ENCODE measurements at regions not wholly inside any gene's neighbourhood (a gene's known extent, or its start where the extent isn't known, plus 50 kb on each side); places are given as distances from the start of the nearest gene placed in this dataset.

DNA sequence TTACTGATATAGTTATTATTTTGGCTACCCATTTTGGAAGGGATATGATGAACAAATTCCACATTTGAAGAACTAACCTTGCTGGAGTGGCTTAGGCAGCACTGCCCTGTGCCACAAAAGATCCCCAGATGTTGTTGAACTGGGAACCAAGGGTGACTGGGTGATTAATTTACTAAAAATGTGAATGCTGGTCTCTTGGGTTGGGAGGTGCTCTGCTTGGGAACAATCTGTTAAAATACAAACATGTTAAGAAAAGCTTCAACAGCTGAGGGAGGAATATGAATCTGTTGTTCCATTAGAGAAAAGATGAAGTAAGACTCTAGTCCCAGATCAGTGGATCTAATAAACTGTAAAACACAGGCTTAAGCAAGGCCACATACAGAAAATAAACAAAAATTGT lies 1860.1 kb downstream of the SUCLG1 start:
- intact Hi-C loops (cut with micrococcal nuclease), result no loop called here
- DNase-seq, result no peak
- peaks cover 4% of the 10 kb centered on the region for H3K9me3 Mint-ChIP-seq
- H3K27me3 Mint-ChIP-seq, result no peaks in the 10 kb centered on the region
- H3K36me3 Mint-ChIP-seq (ENCODE audit: low read depth), result no peaks in the 10 kb centered on the region
- H3K4me1 Mint-ChIP-seq, result no peaks in the 10 kb centered on the region
- H3K27ac Mint-ChIP-seq, result no peak overlapping the region
- no peak overlapping the region for H3K4me3 Mint-ChIP-seq

GRCh38 chr2:82596581-82596980 lies 1862.5 kb downstream of the SUCLG1 start:
- Mint-ChIP-seq H3K27me3 (no peaks in the 10 kb centered on the region), H3K27ac (no peak overlapping the region), H3K4me1 (no peaks in the 10 kb centered on the region)

GRCh38 chr2:82591718-82592117 lies 1867.4 kb downstream of the SUCLG1 start:
- Mint-ChIP-seq H3K4me1 (no peaks in the 10 kb centered on the region), H3K27ac (no peak overlapping the region), H3K4me3 (no peak overlapping the region), H3K27me3 (no peaks in the 10 kb centered on the region), H3K9me3 (peaks cover 4% of the 10 kb centered on the region), H3K36me3 (ENCODE audit: low read depth) (no peaks in the 10 kb centered on the region)
- DNase-seq, result no peak
- intact Hi-C loops (cut with micrococcal nuclease), result no loop called here

More at GRCh38 chr2:82596581-82596980, 1862.5 kb downstream of the SUCLG1 start:
- H3K36me3 Mint-ChIP-seq (ENCODE audit: low read depth), result no peaks in the 10 kb centered on the region
- intact Hi-C loops (cut with micrococcal nuclease), result no loop called here
- peaks cover 4% of the 10 kb centered on the region for H3K9me3 Mint-ChIP-seq
- H3K4me3 Mint-ChIP-seq, result no peak overlapping the region
- DNase-seq, result no peak

- Mint-ChIP-seq H3K27ac (no peak overlapping the region), H3K4me1 (no peaks in the 10 kb centered on the region), H3K27me3 (no peaks in the 10 kb centered on the region), H3K9me3 (peaks cover 3% of the 10 kb centered on the region), H3K36me3 (ENCODE audit: low read depth) (no peaks in the 10 kb centered on the region), H3K4me3 (no peak overlapping the region)
- intact Hi-C loops (cut with micrococcal nuclease), result loop anchor here (10.0 kb wide), 1 partner anchor 102 kb away; no protein-coding TSS in a partner anchor
- no peak for DNase-seq
These were observed 1882.4 kb downstream of the SUCLG1 start for GRCh38 chr2:82576656-82577055.

DNA sequence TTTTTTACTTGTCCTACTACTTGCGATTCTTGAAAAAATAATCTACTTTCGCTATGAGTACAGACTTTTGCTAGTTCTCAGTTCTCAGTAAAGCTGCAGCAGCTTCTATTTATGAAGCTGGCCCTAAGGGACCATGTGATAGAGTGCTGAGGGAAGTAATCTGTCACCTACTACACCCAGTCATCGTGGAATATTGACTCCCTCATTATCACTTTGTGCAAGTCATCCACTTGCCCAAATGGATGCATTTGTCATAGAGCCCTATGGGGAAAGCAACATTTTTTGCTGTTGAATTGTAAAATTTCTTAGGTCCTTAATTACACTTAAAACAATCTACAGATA lies 1919.8 kb downstream of the SUCLG1 start:
- no peaks in the 10 kb centered on the region for H3K27me3 Mint-ChIP-seq
- DNase-seq, result no peak
- H3K36me3 Mint-ChIP-seq (ENCODE audit: low read depth), result no peaks in the 10 kb centered on the region
- no peaks in the 10 kb centered on the region for H3K9me3 Mint-ChIP-seq
- H3K4me1 Mint-ChIP-seq, result no peaks in the 10 kb centered on the region
- no peak overlapping the region for H3K27ac Mint-ChIP-seq
- intact Hi-C loops (cut with micrococcal nuclease), result no loop called here
- H3K4me3 Mint-ChIP-seq, result no peak overlapping the region

DNA sequence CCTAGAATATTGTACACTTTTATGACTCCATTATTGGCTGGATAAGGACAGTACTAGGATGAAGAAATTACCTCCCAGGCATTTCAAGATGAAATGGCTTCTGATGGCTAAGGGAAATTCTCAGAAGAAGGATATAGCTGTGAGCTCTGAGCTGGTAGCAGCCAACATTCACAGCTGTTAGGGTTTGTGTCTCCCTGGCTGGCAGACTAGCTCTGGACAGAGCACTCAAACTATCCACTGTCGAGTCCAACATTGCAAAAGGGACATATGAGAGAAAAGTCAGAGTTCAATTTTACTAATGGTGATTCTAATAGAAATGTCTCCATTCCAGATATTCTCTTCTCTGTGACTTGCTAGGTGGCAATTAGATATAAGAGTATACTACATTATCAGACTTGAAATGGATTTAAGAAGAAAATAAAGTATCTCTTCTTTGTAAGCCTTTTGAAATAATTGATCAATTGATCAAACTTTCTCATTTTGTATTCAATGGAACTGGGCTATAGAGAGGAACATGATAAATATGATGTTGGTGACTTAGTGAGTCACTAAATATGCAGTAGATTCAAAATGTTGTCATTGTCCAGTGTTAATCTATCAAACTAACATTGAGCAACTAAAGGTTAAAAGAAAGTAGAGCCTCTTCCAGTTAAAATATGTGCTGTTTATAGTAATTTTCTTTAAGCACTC lies 1920.3 kb downstream of the SUCLG1 start:
- DNase-seq, result no peak
- no peaks in the 10 kb centered on the region for H3K27me3 Mint-ChIP-seq
- no peak overlapping the region for H3K4me3 Mint-ChIP-seq
- no peak overlapping the region for H3K27ac Mint-ChIP-seq
- intact Hi-C loops (cut with micrococcal nuclease), result no loop called here
- no peaks in the 10 kb centered on the region for H3K9me3 Mint-ChIP-seq
- no peaks in the 10 kb centered on the region for H3K36me3 Mint-ChIP-seq (ENCODE audit: low read depth)
- no peaks in the 10 kb centered on the region for H3K4me1 Mint-ChIP-seq

DNA sequence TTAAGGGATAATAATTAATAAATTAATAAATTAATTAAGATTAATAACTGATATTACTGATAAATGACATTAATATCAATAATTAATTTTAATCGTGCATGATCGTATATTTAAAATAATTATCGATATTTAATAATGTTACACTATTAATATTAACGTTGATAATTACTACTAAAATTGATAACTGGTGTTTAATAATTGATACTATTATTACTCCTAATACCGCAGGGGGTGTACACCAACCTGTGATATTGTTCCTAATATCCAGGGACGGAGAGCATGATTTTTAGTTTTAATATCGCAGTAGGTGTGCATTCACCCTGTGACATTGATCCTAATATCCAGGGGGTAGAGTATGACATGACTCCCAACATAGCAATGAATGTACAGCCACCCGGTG lies 1930.8 kb downstream of the SUCLG1 start:
- Mint-ChIP-seq H3K27me3 (no peaks in the 10 kb centered on the region), H3K27ac (no peak overlapping the region), H3K36me3 (ENCODE audit: low read depth) (no peaks in the 10 kb centered on the region), H3K4me3 (no peak overlapping the region), H3K4me1 (no peaks in the 10 kb centered on the region), H3K9me3 (no peaks in the 10 kb centered on the region)
- intact Hi-C loops (cut with micrococcal nuclease), result loop anchor here (5.0 kb wide), 1 partner anchor 814 kb away; no protein-coding TSS in a partner anchor
- no peak for DNase-seq

- Mint-ChIP-seq H3K4me1 (no peaks in the 10 kb centered on the region), H3K27ac (no peak overlapping the region), H3K9me3 (no peaks in the 10 kb centered on the region), H3K36me3 (ENCODE audit: low read depth) (no peaks in the 10 kb centered on the region), H3K27me3 (no peaks in the 10 kb centered on the region), H3K4me3 (no peak overlapping the region)
- intact Hi-C loops (cut with micrococcal nuclease), result loop anchor here (5.0 kb wide), 1 partner anchor 815 kb away; no protein-coding TSS in a partner anchor
- peak; percentile 57 for DNase-seq
These were observed 1932.0 kb downstream of the SUCLG1 start for GRCh38 chr2:82527124-82527523.

- DNase-seq, result peak; percentile 52
- H3K9me3 Mint-ChIP-seq, result no peaks in the 10 kb centered on the region
- no peak overlapping the region for H3K4me3 Mint-ChIP-seq
- intact Hi-C loops (cut with micrococcal nuclease), result loop anchor here (5.0 kb wide), 1 partner anchor 816 kb away; no protein-coding TSS in a partner anchor
- H3K27me3 Mint-ChIP-seq, result no peaks in the 10 kb centered on the region
- no peak overlapping the region for H3K27ac Mint-ChIP-seq
- no peaks in the 10 kb centered on the region for H3K36me3 Mint-ChIP-seq (ENCODE audit: low read depth)
- no peaks in the 10 kb centered on the region for H3K4me1 Mint-ChIP-seq
These were observed 1932.8 kb downstream of the SUCLG1 start for GRCh38 chr2:82526277-82526676.

GRCh38 chr2:82525744-82526143 lies 1933.3 kb downstream of the SUCLG1 start:
- Mint-ChIP-seq H3K27ac (no peak overlapping the region), H3K27me3 (no peaks in the 10 kb centered on the region)

DNA sequence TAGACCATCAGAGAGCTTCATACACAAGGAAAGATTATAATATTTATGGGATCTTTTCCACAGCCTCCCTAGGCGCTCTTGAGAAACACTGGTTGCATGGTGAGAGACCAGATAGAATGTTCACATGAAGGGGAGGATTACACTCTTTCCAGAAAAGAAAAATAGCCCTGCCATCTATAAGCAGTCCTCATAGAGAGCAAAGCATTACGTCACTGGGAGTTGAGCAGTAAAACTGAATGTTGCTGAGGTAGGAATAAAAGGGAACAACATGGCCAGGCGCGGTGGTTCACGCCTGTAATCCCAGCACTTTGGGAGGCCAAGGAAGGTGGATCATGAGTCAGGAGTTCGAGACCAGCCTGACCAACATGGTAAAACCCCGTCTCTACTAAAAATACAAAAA lies 1934.3 kb downstream of the SUCLG1 start:
- H3K36me3 Mint-ChIP-seq (ENCODE audit: low read depth), result no peaks in the 10 kb centered on the region
- no peaks in the 10 kb centered on the region for H3K4me1 Mint-ChIP-seq
- no peak for DNase-seq
- intact Hi-C loops (cut with micrococcal nuclease), result loop anchor here (5.0 kb wide), 1 partner anchor 817 kb away; no protein-coding TSS in a partner anchor
- no peak overlapping the region for H3K4me3 Mint-ChIP-seq
- H3K27ac Mint-ChIP-seq, result no peak overlapping the region
- H3K27me3 Mint-ChIP-seq, result no peaks in the 10 kb centered on the region
- no peaks in the 10 kb centered on the region for H3K9me3 Mint-ChIP-seq

More at GRCh38 chr2:82525744-82526143, 1933.3 kb downstream of the SUCLG1 start:
- Mint-ChIP-seq H3K4me1 (no peaks in the 10 kb centered on the region), H3K9me3 (no peaks in the 10 kb centered on the region), H3K4me3 (no peak overlapping the region), H3K36me3 (ENCODE audit: low read depth) (no peaks in the 10 kb centered on the region)
- intact Hi-C loops (cut with micrococcal nuclease), result loop anchor here (5.0 kb wide), 1 partner anchor 817 kb away; no protein-coding TSS in a partner anchor
- DNase-seq, result peak; percentile 57

DNA sequence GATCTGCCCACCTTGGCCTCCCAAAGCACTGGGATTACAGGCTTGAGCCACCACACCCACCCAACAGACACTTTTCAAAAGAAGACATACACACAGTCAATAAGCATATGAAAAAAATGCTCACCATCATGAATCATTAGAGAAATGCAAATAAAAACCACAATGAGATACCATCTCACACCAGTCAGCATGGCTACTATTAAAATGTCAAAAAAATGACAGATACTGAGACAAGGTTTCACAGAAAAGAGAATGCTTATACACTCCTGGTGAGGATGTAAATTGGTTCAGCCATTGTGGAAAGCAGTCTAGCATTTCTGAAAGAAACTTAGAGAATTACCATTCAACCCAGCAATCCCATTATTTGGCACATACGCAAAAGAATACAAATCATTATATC lies 1947.2 kb downstream of the SUCLG1 start:
- DNase-seq, result no peak
- H3K27me3 Mint-ChIP-seq, result no peaks in the 10 kb centered on the region
- intact Hi-C loops (cut with micrococcal nuclease), result no loop called here
- H3K9me3 Mint-ChIP-seq, result no peaks in the 10 kb centered on the region
- H3K4me1 Mint-ChIP-seq, result no peaks in the 10 kb centered on the region
- no peak overlapping the region for H3K4me3 Mint-ChIP-seq
- no peaks in the 10 kb centered on the region for H3K36me3 Mint-ChIP-seq (ENCODE audit: low read depth)
- no peak overlapping the region for H3K27ac Mint-ChIP-seq

- intact Hi-C loops (cut with micrococcal nuclease), result no loop called here
- Mint-ChIP-seq H3K4me3 (no peak overlapping the region), H3K9me3 (no peaks in the 10 kb centered on the region), H3K27me3 (no peaks in the 10 kb centered on the region), H3K36me3 (ENCODE audit: low read depth) (no peaks in the 10 kb centered on the region), H3K4me1 (no peaks in the 10 kb centered on the region), H3K27ac (no peak overlapping the region)
- DNase-seq, result no peak
These were observed 1950.4 kb downstream of the SUCLG1 start for GRCh38 chr2:82508702-82509101.

DNA sequence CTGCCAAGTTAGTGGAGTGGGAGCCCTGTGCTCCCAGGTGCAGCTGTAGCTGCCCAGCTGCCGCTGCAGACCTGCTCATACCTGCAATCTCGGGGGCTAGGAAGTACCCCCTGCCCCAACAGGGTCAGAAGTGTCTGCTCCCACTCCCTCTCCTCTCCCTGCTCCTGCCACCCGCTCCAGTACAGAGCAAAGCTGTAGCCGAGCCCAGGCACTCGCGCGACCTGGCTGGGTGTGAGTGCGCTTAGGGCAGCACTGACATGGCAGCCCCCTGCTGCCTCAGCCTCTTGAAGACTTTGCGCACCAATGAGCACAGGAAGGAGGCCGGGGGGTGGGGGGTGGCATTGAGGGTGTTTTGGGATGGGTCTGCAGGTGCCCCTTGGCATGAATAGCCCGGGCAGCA lies 1951.4 kb downstream of the SUCLG1 start:
- intact Hi-C loops (cut with micrococcal nuclease), result no loop called here
- no peak overlapping the region for H3K27ac Mint-ChIP-seq
- no peaks in the 10 kb centered on the region for H3K36me3 Mint-ChIP-seq (ENCODE audit: low read depth)
- no peak overlapping the region for H3K4me3 Mint-ChIP-seq
- H3K9me3 Mint-ChIP-seq, result peaks cover 5% of the 10 kb centered on the region
- DNase-seq, result no peak
- H3K4me1 Mint-ChIP-seq, result no peaks in the 10 kb centered on the region
- H3K27me3 Mint-ChIP-seq, result no peaks in the 10 kb centered on the region

GRCh38 chr2:82501217-82501616 lies 1957.9 kb downstream of the SUCLG1 start:
- Mint-ChIP-seq H3K27me3 (no peaks in the 10 kb centered on the region), H3K4me1 (no peaks in the 10 kb centered on the region), H3K4me3 (no peak overlapping the region), H3K27ac (no peak overlapping the region), H3K36me3 (ENCODE audit: low read depth) (peaks cover 2% of the 10 kb centered on the region), H3K9me3 (peaks cover 18% of the 10 kb centered on the region)
- intact Hi-C loops (cut with micrococcal nuclease), result no loop called here
- DNase-seq, result no peak

Measured in activated CD4-positive, alpha-beta T cell treated with anti-CD3 and anti-CD28 coated beads, Interleukin-2, amount 10 ng/mL, durations not matched to agents 24 days and 14 days (primary cell).